HG03342 (cell line): ENCODE measurements at regions not wholly inside any gene's neighbourhood (a gene's known extent, or its start where the extent isn't known, plus 50 kb on each side); places are given as distances from the start of the nearest gene placed in this dataset.

Source experiments
- ATAC-seq: cut with Tn5 transposase; IDR thresholded peaks from one replicate; pipeline ENCODE4 v1.9.1; 2021; ENCODE audit warnings: mild to moderate bottlenecking, moderate library complexity; ENCODE audit not compliant: unreplicated experiment

DNA sequence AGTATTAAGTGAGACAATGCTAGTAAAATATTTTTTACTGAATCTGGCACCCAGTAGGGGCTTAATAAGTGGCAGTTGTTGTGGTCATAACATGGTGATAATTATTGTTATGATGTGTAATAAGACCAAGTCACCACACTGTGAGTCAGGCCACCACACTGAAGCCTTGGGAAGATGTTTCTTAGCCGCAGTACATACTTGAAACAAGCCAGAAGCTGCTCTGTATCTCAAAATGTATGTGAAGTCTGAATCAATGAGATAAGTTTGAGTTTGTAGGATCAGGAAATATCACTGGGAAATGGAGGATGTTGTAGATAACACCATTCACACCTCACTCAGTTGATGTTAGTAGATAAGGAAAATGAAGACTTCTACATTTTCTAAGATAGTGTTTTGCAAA is 51.3 kb upstream of the PTPN3 start:
- ATAC-seq: no peak

DNA sequence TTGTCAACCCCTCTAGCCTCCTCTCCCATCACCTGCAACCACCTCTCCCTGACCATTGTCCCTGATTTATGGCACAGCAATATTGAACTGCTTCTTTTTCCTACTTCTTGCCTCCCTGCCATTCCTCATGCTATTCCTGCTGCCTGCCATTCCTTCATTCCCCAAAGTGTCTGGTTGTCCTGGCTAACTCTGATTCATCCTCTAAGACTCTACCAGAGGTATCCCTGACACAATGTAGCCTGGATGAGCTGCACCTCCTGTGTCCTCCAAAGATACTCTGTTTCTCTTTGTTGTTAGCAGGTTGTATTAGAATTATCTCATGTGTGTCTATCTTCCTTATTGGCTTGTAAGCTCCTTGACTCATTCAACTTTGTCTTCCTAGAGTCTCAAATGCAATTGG is 53.5 kb upstream of the PTPN3 start:
- no peak for ATAC-seq

DNA sequence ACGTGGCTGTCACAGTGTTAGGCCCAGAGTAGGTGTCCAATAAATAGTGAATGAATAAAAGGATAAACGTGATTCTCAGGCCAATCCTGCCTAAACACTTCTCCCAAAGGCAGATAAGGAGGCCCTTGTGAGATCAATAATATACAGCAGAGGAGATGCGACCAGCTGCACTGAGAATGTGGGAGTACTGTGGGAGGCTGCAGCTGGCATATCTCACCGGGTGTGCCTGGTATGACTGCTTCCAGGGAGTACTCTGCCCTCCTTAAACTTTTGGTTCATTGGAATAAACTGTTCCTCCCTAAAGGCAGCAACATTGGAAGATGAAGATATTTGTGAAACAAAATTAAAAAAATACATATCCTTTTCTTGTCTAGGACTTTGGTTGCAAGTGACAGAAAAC is 57.1 kb upstream of the PTPN3 start:
- no peak for ATAC-seq

DNA sequence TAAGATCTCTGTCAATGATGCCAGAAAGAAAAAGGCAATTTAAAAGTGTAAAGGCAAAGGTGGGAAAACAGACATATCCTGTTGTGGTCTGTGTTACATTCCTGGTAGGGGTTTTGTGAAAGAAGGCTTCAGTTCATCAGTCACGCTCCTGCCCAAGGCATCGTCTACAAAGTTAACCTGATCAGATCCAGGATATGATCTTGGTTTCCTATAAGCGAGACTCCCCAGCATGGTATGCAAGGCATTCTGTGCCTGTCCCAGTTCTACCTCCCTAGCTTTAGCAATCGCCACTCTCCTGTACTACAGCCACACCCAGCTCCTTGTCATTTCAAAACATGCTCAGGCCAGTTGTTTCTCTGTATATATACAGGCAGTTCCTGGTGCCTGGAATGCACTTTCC is 58.0 kb upstream of the PTPN3 start:
- ATAC-seq: no peak

DNA sequence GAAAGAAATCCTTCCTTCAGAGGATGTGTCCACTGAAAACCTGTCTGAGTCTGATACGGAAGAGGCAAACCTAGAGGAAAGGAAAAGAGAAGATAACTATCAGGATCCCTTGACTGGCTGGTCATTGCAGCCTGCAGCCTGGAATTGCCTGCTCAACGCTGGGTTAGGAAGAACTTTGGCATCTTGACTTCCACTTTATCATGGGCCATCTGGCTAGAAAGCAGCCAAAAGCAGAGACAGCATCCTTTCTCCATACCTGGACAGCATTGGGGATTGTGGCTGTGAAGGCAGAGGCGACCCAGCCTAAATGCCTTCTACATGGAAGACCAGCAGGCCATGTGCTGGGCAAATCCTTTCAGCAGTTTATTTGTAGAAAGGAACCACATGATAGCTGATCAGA is 58.7 kb upstream of the PTPN3 start:
- ATAC-seq: no peak

DNA sequence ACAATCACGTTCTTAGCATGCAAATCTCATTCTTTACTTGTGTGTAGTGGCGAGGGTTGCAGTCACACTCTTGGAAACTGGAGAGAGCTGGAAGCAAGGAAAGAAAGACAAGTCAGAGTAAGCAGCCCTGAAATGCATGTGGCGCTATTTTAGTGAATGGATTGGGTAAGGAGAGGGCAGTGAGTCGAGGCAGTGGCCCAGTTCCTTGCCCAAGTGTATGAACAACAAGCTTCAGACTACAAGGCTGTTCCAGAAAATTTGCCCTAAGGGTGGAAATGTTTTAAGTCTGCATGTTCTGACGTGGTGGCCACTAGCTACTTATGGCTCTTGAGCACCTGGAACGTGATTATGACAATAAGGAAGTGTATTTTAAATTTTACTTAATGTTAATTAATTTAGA is 59.4 kb upstream of the PTPN3 start:
- no peak for ATAC-seq

DNA sequence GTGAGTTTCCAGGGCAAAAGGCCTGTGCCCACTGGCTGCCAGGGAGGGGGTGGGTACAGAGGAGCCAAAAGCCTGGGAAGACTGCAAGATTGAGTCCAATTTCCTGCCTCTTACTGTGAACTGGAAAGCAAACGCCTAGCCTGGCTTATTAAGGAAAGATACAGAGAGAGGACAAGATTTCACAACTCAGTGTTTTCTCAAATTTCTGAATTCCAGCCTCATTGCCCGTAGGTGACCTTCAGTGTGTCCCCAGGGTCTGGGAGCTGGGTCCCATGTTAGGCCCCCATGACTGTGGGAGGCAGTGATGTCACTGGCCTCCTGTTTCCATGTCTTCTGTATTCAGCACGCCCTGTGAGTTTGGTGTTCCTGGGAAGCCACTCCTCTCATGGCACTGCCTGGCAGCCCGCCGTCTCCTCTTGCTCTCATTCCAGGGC is 60.6 kb upstream of the PTPN3 start:
- no peak for ATAC-seq

DNA sequence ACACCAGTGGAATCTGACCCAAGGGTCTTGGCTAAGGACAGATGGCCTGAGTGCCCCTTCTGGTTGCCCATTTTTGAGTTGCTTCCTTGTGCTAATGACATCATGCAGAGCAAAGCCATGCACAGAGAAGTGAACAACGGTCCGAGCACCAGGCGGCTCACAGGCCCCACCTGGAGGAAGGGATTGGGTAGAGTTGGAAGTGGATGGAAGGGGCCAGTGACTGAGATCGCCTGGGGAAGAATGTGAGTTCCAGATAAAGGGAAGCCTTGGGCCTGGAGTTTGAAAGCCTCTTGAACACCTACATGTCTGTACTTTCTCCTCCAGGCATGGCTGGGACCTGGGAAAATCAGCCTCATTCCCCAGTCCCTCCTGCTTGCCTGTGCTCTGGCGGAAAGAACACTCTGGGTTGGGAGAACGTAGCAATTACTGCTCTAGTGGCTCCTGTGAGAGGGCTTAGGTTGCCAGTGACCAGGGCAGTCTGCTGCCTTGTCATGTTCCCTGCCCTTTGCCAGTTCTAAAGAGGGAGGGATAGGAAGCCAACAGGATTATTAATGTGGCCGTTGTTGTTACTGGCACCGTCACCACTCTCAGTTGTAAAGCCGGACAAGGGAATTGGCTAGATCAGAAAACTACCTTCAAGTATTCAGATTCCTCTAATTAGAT is 62.5 kb upstream of the PTPN3 start:
- no peak for ATAC-seq

DNA sequence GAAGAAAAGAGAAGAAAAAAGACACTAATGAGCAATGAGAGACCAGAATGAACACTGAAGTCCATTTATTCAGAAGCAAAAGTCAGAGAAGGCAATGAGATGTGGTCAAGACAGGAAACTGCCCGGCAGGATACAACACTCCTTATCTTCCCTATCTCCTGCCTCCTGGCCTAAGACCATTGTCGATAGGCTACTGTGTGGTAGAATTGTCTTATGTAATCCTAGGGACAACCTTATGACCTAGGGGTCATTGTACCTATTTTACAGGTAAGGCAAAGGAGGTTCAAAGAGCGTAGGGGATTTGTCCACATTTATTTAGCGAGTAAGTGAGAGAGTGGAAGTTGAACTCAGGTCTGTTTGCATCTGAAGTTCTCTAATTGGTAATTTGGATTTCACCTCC is 63.0 kb upstream of the PTPN3 start:
- ATAC-seq: no peak

DNA sequence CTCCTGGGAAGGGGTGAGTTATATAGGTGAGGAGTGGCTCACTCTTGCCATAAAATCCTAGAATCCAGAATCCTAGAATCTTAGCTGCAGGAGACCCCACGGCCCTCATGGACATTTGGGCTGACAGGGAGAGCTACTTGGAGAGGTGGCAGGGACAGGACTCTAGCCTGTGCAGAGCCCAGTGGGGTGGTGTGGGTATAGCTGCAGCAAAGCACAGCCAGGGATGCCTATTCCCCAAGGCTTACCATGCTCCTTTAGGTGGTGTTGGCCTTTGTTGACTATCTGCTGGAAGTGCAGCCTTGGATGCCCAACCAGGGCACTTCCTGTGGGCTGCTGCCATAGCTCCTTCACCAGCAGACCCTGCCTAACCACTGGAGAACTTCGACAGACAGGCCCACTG is 70.0 kb upstream of the PTPN3 start:
- ATAC-seq: no peak

DNA sequence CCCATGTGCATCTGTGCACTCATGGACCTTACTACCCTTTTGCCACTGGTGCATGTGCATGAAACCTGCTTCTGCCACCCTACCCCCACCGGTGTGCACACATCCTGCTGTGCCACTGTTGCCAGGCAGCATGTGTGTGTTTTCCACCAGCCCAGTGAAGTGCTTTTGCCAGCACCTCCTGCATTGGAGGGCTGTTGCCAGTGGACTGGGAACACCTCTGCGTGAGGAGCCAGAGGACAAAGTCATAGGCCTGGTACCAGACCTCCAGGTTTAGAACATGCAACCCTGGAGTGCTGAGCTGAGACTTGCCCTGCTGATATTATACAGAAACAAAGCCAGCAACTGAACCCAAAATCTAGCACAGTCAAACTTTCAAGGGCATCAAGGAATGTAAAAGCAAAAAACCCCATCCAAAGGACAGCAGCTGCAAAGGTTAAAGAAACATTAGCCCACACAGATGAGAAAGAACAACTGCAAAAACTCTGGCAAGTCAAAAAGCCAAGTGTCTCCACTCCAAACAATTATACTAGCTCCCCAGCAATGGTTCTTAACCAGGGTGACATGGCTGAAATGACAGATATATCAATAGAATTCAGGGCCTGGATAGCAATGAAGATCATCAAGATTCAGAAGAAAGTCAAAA is 70.6 kb upstream of the PTPN3 start:
- no peak for ATAC-seq

DNA sequence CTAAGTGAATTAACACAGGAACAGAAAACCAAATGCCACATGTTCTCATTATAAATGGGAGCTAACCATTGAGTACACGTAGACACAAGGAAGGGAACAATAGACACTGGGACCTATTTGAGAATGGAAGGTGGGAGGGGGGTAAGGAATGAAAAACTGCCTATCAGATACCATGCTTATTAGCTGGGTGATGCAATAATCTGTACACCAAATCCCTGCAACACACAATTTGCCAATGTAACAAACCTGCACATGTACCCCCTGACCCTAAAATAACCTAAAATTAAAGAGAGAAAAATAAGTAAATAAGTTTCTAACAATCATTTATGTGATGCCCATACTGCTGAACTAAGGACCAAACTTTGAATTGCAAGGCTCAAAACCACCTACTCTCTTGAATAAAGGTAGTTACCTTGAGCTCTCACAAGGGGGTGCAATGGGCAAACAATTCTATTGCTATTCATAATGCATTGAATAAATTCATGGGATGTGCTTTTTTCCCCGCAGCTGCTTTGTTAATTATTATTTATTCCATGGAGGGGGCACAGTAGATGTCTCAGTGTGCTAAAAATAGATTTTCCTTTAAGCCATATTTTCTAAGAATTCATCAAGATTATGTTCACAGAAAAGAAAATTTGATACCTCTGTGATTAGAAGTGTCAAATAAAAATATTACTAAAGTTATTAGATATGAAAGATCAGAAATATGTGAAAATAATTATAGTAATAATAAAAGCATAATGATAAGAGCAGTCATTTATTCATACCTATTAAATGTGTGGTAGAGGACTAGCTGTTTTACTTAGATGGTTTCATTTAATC is 76.2 kb upstream of the PTPN3 start:
- peak; percentile 74 for ATAC-seq

DNA sequence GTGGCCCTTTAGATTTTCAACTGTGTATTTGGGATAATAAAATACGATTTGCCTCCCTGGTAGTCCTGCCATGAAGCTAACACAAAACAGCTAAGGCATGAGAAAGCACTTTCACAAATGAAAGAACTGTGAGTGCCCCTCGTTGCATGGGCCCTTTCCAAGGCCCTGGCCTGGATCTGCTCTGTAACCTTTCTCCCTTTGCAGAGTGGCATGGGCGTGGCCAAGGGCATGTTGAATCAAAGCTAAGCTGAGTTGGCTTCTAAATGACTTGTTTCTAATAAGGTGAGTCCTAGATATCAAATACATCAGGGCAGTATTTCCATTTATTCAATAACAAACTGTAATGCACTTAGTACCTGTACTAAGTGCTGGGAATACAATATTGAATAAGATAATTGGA is 78.7 kb upstream of the PTPN3 start:
- no peak for ATAC-seq

DNA sequence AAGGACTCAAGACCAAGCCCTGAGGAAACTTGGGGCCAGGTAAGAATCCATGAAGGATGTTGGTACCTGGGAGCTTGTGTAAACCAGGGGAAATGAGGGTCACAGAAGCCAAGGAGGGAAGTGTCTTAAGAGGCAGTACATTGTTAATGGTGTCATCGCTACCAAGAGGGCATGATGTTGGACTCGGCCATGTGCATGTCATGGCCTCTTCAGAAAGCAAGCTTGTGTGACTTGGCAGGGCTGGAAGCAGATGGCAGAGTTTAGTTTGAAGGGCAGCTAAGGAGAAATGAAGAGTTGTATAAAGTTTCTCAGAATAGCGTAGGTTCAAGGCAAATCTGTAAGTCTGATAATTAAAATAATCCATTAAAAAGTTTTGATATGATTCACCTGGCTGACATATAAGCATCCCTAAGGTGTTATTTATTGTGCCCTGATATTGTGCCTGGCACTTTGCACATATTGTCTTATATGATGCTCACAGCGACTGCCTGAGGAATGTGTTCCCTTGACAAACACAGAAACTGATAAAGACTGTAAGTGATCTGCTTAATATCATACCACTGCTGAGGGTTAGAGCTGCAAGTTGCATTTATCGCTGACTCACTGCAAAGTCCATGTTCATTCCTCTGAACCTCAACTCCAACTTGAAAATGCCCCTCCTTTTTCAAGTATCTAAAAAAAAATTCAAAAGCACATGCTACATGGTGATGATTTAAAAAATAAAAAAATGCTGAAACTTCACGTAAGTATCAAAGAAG is 81.3 kb upstream of the PTPN3 start:
- no peak for ATAC-seq

DNA sequence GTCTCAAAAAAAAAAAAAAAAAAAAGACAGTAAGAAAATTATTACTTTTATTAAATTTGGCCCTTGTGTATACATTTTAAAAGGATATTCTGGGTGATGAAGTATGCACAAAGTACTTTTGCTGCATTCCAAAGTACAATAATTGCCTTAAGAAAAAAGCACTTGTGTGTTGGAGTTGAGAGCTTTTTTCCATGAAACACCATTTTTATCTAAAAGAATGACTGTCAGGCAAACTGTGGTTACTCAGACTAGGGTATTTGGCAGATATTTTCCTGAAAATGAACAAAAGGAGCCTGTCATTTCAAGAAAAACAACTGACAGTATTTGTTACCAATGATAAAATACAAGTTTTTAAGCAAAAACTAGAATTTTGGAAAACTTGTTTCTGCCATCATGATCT is 84.3 kb upstream of the PTPN3 start:
- no peak for ATAC-seq

DNA sequence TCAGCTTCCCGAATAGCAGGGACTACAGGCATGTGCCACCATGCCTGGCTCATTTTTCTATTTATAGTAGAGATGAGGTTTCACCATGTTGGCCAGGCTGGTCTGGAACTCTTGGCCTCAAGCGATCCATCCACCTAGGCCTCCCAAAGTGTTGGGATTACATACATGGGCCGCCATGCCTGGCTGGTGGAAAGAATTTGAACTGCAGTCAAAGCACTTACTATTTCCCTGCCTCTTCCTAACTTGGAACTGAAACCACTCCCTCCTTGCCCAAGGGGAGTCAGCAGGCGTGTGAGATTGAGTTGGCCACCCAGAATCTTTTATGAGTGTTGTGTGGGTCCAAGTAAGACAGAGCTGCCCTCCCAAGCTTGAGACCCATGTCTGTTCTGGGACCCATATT is 86.1 kb upstream of the PTPN3 start:
- ATAC-seq: no peak

DNA sequence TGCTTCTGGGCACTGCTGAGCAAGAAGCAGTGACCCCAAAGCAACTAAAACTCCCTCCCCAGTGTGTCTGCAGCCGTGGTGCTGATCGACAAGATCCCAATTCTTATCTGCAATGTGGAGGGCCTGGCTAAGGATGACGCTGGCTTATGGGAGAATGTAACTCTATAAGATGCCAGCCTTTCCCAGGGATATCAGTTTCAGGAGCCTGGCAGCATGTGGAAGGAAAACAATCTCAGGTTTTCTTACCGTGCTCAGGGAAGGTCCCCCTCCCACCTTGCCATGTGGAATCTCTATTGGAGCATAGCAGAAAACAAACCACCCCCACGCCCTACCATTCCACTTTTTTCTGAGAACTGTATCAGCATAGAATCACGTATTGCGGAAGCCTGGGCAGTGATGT is 87.7 kb upstream of the PTPN3 start:
- ATAC-seq: no peak

DNA sequence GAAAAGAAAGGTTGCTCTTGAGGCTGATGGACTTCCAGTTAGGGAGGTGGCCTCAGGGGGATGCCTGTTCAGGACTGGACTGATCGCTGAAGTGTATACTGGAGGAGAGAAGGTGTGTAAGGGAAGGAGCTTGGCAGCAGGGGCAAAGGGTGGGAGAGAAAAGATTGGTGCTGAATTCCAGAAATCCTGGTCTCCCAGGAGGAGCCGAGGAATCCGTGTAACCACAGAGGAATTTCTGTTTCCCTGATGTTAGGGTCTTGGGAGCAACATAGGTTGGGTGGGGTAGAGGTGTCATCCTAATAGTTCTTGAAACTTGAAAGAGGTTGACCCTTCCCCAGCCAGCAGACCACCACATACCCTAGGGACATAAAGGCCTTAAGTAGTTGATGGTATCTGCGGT is 88.9 kb upstream of the PTPN3 start:
- no peak for ATAC-seq

DNA sequence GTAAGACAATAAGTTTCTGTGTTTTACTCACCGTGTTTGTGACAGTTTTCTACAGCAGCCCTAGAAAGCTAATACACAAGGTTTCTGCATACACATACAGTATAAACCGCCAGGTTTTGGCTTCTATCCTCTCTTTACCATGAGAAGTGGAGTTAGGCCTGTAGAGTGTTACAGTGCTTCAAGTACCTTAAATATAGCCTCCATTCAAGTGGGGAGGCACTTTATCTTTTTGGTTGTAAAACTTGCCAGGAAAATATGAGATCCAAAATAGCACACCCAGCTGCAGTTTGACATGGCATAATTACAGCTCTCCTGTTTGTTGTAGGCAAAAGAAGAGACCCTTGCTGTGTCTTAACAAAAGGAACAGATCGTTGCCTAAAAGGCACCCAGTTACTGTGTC is 90.3 kb upstream of the PTPN3 start:
- no peak for ATAC-seq

DNA sequence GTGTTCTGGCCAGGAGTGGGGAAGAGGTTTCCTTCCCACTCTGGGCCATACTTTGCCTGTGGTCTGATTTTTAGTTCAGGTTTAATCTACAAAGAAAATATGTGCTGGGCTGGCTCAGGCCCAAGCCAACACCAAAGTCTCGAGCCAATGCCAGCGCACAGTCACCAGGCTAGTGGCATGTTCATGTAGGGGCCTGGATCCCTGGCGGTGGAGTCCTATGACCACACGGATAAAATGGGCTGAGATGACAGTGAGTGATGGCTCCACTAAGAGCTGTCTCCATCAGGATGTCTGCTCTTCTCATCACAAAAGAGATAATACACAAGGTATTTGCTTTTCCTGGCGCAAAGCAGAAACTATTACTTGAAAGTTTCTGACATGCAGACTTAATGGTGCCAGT is 92.9 kb upstream of the PTPN3 start:
- ATAC-seq: no peak

DNA sequence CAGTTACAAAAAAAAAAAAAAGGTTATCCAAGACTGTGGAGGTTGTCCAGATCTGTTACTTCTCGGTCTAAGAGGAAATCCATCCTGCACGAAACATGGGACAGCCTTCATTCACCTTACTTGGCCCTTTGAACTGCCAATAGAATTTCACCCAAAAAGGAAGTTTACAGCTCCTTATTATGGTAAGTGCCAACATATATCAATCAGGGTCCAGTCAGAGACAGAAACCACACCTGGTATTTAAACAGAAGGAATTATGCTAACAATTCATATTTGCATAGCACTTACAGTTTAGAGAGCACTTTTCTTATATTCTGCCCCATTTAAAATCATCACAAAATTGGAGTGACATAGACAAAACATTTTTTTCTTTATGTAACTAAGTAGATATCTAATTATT is 93.6 kb upstream of the PTPN3 start:
- ATAC-seq: no peak

DNA sequence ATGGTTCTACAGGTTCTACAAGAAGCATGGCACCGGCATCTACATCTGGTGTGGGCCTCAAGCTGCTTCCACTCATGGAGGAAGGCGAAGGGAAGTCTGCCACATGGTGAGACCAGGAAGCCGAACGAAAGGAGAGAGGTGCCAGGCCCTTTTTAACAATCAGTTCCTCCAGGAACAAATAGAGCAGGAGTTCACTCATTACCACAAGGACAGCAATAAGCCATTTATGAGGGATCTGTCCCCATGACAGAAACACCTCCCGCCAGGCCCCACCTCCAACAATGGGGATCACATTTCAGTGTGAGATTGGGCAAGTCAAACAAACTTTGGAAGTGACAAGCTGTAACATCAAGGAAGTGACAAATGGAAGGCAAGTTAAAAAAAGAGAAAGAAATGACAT is 95.5 kb upstream of the PTPN3 start:
- ATAC-seq: no peak
